HEK293T (cell line): ENCODE measurements at regions not wholly inside any gene's neighbourhood (a gene's known extent, or its start where the extent isn't known, plus 50 kb on each side); places are given as distances from the start of the nearest gene placed in this dataset.

ENCODE experiments used
- CTCF ChIA-PET: fragments of 350-600 bp; formaldehyde crosslinking; extraction: SDS; loops from one replicate; lab custom pipeline; 2021; ENCODE audit warnings: antibody characterized with exemption, inconsistent platforms; lab: Yijun Ruan, JAX
- POLR2A ChIA-PET: fragments of 350-600 bp; formaldehyde crosslinking; extraction: SDS; loops from one replicate; lab custom pipeline; 2020; ENCODE audit warnings: antibody characterized with exemption, inconsistent platforms; lab: Yijun Ruan, JAX
- DNase-seq: peaks from one replicate; pipeline ENCODE4 v3.0.0; 2012; ENCODE audit warnings: mixed read lengths; ENCODE audit errors: extremely low spot score
- ARNT ChIP-seq: fragments of 450-650 bp; IDR thresholded peaks from 2 replicates; pipeline ENCODE4 v1.6.1; 2017; ENCODE audit warnings: mild to moderate bottlenecking
- BHLHE40 ChIP-seq: fragments of 450-650 bp; IDR thresholded peaks from 2 replicates; pipeline ENCODE4 v1.6.1; 2016; ENCODE audit warnings: mild to moderate bottlenecking, moderate library complexity, borderline replicate concordance
- CTBP1 ChIP-seq: fragments of 450-650 bp; IDR thresholded peaks from 2 replicates; pipeline ENCODE4 v1.6.1; 2016; ENCODE audit warnings: borderline replicate concordance
- ELF4 ChIP-seq: fragments of 450-650 bp; IDR thresholded peaks from 2 replicates; pipeline ENCODE4 v1.6.1; 2017; ENCODE audit warnings: antibody characterized with exemption
- FOXA1 ChIP-seq: fragments of 450-650 bp; IDR thresholded peaks from 2 replicates; pipeline ENCODE4 v1.6.1; 2016; ENCODE audit warnings: mild to moderate bottlenecking
- FOXK2 ChIP-seq: fragments of 450-650 bp; IDR thresholded peaks from 2 replicates; pipeline ENCODE4 v1.6.1; 2016; ENCODE audit warnings: mild to moderate bottlenecking
- FOXM1 ChIP-seq: fragments of 450-650 bp; IDR thresholded peaks from 2 replicates; pipeline ENCODE4 v1.6.1; 2017; ENCODE audit warnings: mild to moderate bottlenecking, borderline replicate concordance
- HDGF ChIP-seq: fragments of 450-650 bp; IDR thresholded peaks from 2 replicates; pipeline ENCODE4 v1.6.1; 2017; ENCODE audit warnings: antibody characterized with exemption, borderline replicate concordance
- L3MBTL2 ChIP-seq: fragments of 450-650 bp; conservative IDR thresholded peaks from 2 replicates; pipeline ENCODE4 v1.6.1; 2016; ENCODE audit warnings: mild to moderate bottlenecking
- LEF1 ChIP-seq: fragments of 450-650 bp; IDR thresholded peaks from 2 replicates; pipeline ENCODE4 v1.6.1; 2017; ENCODE audit warnings: mild to moderate bottlenecking, borderline replicate concordance
- NFRKB ChIP-seq: fragments of 450-650 bp; IDR thresholded peaks from 2 replicates; pipeline ENCODE4 v1.6.1; 2016; ENCODE audit warnings: mild to moderate bottlenecking, moderate library complexity
- PKNOX1 ChIP-seq: fragments of 450-650 bp; IDR thresholded peaks from 2 replicates; pipeline ENCODE4 v1.6.1; 2016
- SP1 ChIP-seq: fragments of 450-650 bp; IDR thresholded peaks from 2 replicates; pipeline ENCODE4 v1.6.1; 2017
- SUZ12 ChIP-seq: fragments of 450-650 bp; IDR thresholded peaks from 2 replicates; pipeline ENCODE4 v1.6.1; 2016; ENCODE audit warnings: mild to moderate bottlenecking
- TARDBP ChIP-seq: fragments of 450-650 bp; IDR thresholded peaks from 2 replicates; pipeline ENCODE4 v1.6.1; 2016
- ZNF384 ChIP-seq: fragments of 450-650 bp; IDR thresholded peaks from 2 replicates; pipeline ENCODE4 v1.6.1; 2016

DNA sequence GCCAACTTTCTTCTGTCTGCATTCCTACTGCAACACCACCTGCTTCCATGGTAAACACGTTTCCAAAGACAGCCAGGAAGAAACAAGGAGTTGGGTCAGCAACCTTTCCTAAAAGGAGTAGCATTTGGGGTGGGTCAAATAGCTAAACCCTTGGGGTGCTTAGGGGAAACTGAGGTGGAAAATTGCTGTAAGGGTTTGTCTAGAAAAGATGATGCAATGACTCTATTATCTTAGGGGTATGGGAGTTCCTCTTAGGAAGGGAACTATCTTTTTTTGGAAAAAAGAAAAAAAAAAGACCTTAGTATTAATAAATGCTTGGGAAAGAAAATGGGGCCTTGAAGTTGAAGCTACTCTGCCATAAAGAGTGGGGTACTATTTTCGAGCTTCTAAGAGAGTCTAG lies 86.1 kb upstream of the POMGNT2 start:
- ChIA-PET CTCF (no interaction called here), POLR2A (no interaction called here)
- no peak for DNase-seq
- TF ChIP-seq PKNOX1 (no peak), ELF4 (no peak), FOXA1 (no peak), FOXM1 (no peak), TARDBP (no peak), L3MBTL2 (no peak), CTBP1 (no peak), SUZ12 (no peak), HDGF (no peak), ZNF384 (no peak), LEF1 (no peak), ARNT (no peak), BHLHE40 (no peak), SP1 (no peak), NFRKB (no peak), FOXK2 (no peak)

GRCh38 chr3:43191116-43191515 lies 85.2 kb upstream of the POMGNT2 start:
- ChIA-PET CTCF (no interaction called here), POLR2A (no interaction called here)
- TF ChIP-seq SP1 (no peak), BHLHE40 (no peak), TARDBP (no peak), NFRKB (no peak), L3MBTL2 (no peak), FOXK2 (no peak), ZNF384 (no peak), ARNT (no peak), FOXA1 (no peak), PKNOX1 (no peak), FOXM1 (no peak), CTBP1 (no peak), LEF1 (no peak), SUZ12 (no peak), HDGF (no peak), ELF4 (no peak)
- no peak for DNase-seq

DNA sequence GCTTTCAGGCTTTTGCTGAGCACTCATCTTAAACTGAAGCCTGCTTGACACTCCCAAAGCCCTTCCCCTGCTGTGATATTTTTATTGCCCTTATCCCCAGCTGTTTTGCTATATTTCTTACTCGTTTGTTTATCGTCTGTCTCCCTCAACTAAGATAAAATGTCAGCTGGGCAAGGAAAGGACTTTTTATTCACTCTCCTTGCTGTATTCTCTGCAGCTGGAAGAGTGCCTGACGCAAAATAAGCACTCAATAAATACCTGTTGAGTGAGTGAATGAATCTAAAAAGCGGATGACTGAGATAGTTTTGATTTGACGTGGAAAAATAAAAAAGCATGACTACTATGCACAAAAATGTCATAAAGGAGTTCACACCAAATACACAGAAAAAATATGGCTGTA lies 84.8 kb upstream of the POMGNT2 start:
- CTCF ChIA-PET = no interaction called here
- peak; percentile 17 for DNase-seq
- POLR2A ChIA-PET = no interaction called here
- peak; percentile 35; the same call in 1 of the 2 replicates for TF ChIP-seq CTBP1
- peak; percentile 69 for TF ChIP-seq PKNOX1
- TF ChIP-seq BHLHE40 = no peak

DNA sequence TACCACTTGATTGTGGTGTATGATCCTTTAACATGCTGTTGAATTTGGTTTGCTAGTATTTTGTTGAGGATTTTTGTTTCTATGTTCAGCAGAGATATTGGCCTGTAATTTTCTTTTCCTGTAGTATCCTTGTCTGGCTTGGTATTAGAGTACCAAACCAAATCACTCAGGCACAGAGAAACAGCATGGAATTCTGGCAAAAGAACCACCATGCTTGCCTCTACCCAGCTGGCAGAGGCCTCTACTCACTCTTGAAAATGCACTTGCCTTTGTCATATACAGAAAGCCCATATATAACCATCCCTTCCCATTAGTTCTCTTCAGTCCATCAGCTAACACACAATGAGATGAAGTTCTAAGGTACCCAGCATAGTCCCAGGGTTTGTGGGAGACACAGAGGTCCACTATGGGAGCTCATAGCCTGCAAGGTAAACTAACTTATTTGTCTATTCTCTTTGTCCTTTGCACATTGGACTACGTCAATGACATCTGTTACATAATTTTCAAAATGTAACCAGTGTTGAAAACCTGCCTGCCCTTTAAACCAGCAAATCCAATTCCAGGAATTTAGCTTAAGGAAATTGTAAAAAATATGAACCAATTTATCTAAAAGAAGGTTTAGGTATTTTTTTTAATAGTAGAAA lies 82.1 kb upstream of the POMGNT2 start:
- no peak for TF ChIP-seq FOXK2
- TF ChIP-seq FOXA1 = no peak
- no peak for TF ChIP-seq FOXM1
- no peak for TF ChIP-seq PKNOX1
- TF ChIP-seq NFRKB = no peak
- TF ChIP-seq ELF4 = no peak
- CTCF ChIA-PET = no interaction called here
- POLR2A ChIA-PET = no interaction called here

GRCh38 chr3:43185983-43186314 lies 80.1 kb upstream of the POMGNT2 start:
- DNase-seq = no peak
- CTCF ChIA-PET = interaction anchor here (1.2 kb wide), 1 partner anchor 222 kb away, joined by 3 read pairs; no protein-coding TSS in a partner anchor
- TF ChIP-seq ARNT (no peak), LEF1 (no peak), FOXK2 (no peak), FOXM1 (no peak), BHLHE40 (no peak), ZNF384 (no peak), SP1 (no peak), SUZ12 (no peak), TARDBP (no peak), ELF4 (no peak), L3MBTL2 (no peak), HDGF (no peak), NFRKB (no peak), FOXA1 (no peak), PKNOX1 (no peak), CTBP1 (no peak)
- POLR2A ChIA-PET = no interaction called here

More for the DNA sequence above, 82.1 kb upstream of the POMGNT2 start:
- no peak for DNase-seq
